SK-N-SH treated with all-trans-retinoic acid at 6 μM for 48 hours (cell line): ENCODE measurements at regions not wholly inside any gene's neighbourhood (a gene's known extent, or its start where the extent isn't known, plus 50 kb on each side); places are given as distances from the start of the nearest gene placed in this dataset.

Experiments used
- ARNTL ChIP-seq: fragments of 450-650 bp; formaldehyde crosslinking; IDR thresholded peaks from 2 replicates; pipeline ENCODE4 v1.5.0; 2020; ENCODE audit warnings: low read depth, mild to moderate bottlenecking, moderate library complexity, borderline replicate concordance
- CSDC2 ChIP-seq: fragments of 250-450 bp; sonication (Bioruptor Pico); IDR thresholded peaks from 2 replicates; pipeline ENCODE4 v1.5.0; 2020; ENCODE audit warnings: mild to moderate bottlenecking, moderate library complexity
- ISL1 ChIP-seq: fragments of 250-450 bp; sonication (Bioruptor Pico); IDR thresholded peaks from 2 replicates; pipeline ENCODE4 v2.1.2; 2022; ENCODE audit warnings: mild to moderate bottlenecking, moderate library complexity
- RARB ChIP-seq: fragments of 250-450 bp; sonication (Bioruptor Pico); IDR thresholded peaks from 2 replicates; pipeline ENCODE4 v1.8.0; 2021; ENCODE audit warnings: mild to moderate bottlenecking, moderate library complexity
- TF ChIP-seq, protein P1 (sequence below): fragments of 250-450 bp; sonication (Bioruptor Pico); IDR thresholded peaks from 2 replicates; pipeline ENCODE4 v1.5.1; 2020; ENCODE audit warnings: low read depth, mild to moderate bottlenecking, moderate library complexity
- TF ChIP-seq, protein P2 (sequence below): fragments of 250-450 bp; sonication (Bioruptor Pico); IDR thresholded peaks from 2 replicates; pipeline ENCODE4 v1.8.0; 2020; ENCODE audit warnings: mild to moderate bottlenecking, moderate library complexity, borderline replicate concordance

DNA sequence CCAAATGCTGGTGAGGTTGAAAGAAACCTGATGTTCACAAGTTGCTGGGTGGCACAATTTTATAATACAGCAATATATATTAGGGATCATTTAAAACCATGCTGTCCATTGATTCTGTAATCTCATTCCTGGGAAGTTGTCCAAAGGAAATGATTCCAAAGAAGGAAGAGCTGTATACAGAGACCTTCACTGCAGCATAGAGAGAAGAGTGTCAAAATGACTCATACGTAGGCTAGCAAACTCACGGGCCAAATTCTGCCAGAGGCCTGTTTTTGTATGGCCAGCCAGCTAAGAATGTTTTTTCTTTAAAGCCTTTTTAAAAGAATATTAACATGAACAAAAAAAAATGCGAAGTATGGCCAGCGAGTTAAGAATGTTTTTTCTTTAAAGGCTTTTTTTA, 69.2 kb upstream of the MED13L start:
- TF ChIP-seq RARB (no peak), ARNTL (CRISPR knock-in tag) (no peak), ISL1 (CRISPR knock-in tag) (peak; percentile 37; the same call in 1 of the 2 replicates), CSDC2 (CRISPR knock-in tag) (no peak)
- TF ChIP-seq, protein P1, sequence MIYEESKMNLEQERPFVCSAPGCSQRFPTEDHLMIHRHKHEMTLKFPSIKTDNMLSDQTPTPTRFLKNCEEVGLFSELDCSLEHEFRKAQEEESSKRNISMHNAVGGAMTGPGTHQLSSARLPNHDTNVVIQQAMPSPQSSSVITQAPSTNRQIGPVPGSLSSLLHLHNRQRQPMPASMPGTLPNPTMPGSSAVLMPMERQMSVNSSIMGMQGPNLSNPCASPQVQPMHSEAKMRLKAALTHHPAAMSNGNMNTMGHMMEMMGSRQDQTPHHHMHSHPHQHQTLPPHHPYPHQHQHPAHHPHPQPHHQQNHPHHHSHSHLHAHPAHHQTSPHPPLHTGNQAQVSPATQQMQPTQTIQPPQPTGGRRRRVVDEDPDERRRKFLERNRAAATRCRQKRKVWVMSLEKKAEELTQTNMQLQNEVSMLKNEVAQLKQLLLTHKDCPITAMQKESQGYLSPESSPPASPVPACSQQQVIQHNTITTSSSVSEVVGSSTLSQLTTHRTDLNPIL, result no peak
- TF ChIP-seq, protein P2, sequence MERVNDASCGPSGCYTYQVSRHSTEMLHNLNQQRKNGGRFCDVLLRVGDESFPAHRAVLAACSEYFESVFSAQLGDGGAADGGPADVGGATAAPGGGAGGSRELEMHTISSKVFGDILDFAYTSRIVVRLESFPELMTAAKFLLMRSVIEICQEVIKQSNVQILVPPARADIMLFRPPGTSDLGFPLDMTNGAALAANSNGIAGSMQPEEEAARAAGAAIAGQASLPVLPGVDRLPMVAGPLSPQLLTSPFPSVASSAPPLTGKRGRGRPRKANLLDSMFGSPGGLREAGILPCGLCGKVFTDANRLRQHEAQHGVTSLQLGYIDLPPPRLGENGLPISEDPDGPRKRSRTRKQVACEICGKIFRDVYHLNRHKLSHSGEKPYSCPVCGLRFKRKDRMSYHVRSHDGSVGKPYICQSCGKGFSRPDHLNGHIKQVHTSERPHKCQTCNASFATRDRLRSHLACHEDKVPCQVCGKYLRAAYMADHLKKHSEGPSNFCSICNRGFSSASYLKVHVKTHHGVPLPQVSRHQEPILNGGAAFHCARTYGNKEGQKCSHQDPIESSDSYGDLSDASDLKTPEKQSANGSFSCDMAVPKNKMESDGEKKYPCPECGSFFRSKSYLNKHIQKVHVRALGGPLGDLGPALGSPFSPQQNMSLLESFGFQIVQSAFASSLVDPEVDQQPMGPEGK, result no peak
